ENCODE measurements at regions not wholly inside any gene's neighbourhood (a gene's known extent, or its start where the extent isn't known, plus 50 kb on each side); places are given as distances from the start of the nearest gene placed in this dataset.

- peaks cover 18 to 39% (median 31%) of the 10 kb centered on the region in 10 experiments for H3K4me1 ChIP-seq
- H3K9ac ChIP-seq: peak overlapping the region in 9 of 11 experiments; percentile 2 to 74 (median 54); a peak in 6 of 22 replicates
- no peak overlapping the region for H3K4me3 ChIP-seq
- H3K36me3 ChIP-seq: no peaks in the 10 kb centered on the region
- no peaks in the 10 kb centered on the region for H3K9me3 ChIP-seq (replicated peaks in 1 of 11)
- H3K4me2 ChIP-seq: peak overlapping the region; percentile 75 to 92 (median 90)
- H4K20me1 ChIP-seq: peaks cover 0 to 26% (median 0%) of the 10 kb centered on the region in 11 experiments; a peak in 6 of 22 replicates
- peak overlapping the region in 8 of 11 experiments; percentile 54 to 79 (median 72); a peak in 7 of 22 replicates for H3K27ac ChIP-seq
- no peak for TF ChIP-seq Cebpa-rat (IDR thresholded peaks at IDR 0.05)
- no peaks in the 10 kb centered on the region for H3K27me3 ChIP-seq
Observed at GRCh38 chr11:119479685-119480275, 56.8 kb upstream of the THY1 start.

GRCh38 chr11:119478711-119479285 lies 55.8 kb upstream of the THY1 start:
- Histone ChIP-seq H3K36me3 (no peaks in the 10 kb centered on the region), H3K4me2 (peak overlapping the region in 7 of 11 experiments; percentile 3 to 26 (median 10); a peak in 5 of 22 replicates), H3K27me3 (no peaks in the 10 kb centered on the region), H3K4me3 (no peak overlapping the region), H3K9me3 (replicated peaks in 1 of 11) (no peaks in the 10 kb centered on the region), H3K27ac (no peak overlapping the region), H3K4me1 (peaks cover 18 to 34% (median 30%) of the 10 kb centered on the region in 10 experiments), H3K9ac (no peak overlapping the region), H4K20me1 (peaks cover 0 to 24% (median 0%) of the 10 kb centered on the region in 11 experiments; a peak in 6 of 22 replicates)
- no peak for TF ChIP-seq Cebpa-rat (IDR thresholded peaks at IDR 0.05)

- no peaks in the 10 kb centered on the region for H3K36me3 ChIP-seq
- TF ChIP-seq Cebpa-rat (IDR thresholded peaks at IDR 0.05): no peak
- no peak overlapping the region for H3K9ac ChIP-seq
- H3K4me3 ChIP-seq: no peak overlapping the region
- peaks cover 25 to 41% (median 37%) of the 10 kb centered on the region in 10 experiments for H3K4me1 ChIP-seq
- no peaks in the 10 kb centered on the region for H3K9me3 ChIP-seq (replicated peaks in 1 of 11)
- no peak overlapping the region for H3K4me2 ChIP-seq
- H3K27me3 ChIP-seq: no peaks in the 10 kb centered on the region
- no peak overlapping the region for H3K27ac ChIP-seq
- H4K20me1 ChIP-seq: peaks cover 0 to 10% (median 0%) of the 10 kb centered on the region in 11 experiments; a peak in 3 of 22 replicates
Observed at GRCh38 chr11:119476666-119477331, 53.8 kb upstream of the THY1 start.

GRCh38 chr11:119476038-119476437 lies 53.1 kb upstream of the THY1 start:
- Histone ChIP-seq H4K20me1 (peaks cover 0 to 9% (median 0%) of the 10 kb centered on the region in 11 experiments; a peak in 3 of 22 replicates), H3K36me3 (no peaks in the 10 kb centered on the region), H3K9me3 (replicated peaks in 1 of 11) (no peaks in the 10 kb centered on the region), H3K4me3 (no peak overlapping the region), H3K27me3 (no peaks in the 10 kb centered on the region), H3K9ac (no peak overlapping the region), H3K4me1 (peaks cover 18 to 35% (median 33%) of the 10 kb centered on the region in 10 experiments), H3K27ac (no peak overlapping the region), H3K4me2 (no peak overlapping the region)
- TF ChIP-seq Cebpa-rat (IDR thresholded peaks at IDR 0.05): no peak

- 0 out of 22 replicates have a peak, but pooled peaks cover 0 to 4% (median 0%) of the 10 kb centered on the region in 11 experiments for H3K27me3 ChIP-seq
- no peak overlapping the region for H3K9ac ChIP-seq
- no peak for TF ChIP-seq Cebpa-rat (IDR thresholded peaks at IDR 0.05)
- no peaks in the 10 kb centered on the region for H3K9me3 ChIP-seq (replicated peaks in 1 of 11)
- no peaks in the 10 kb centered on the region for H3K36me3 ChIP-seq
- H3K4me1 ChIP-seq: peaks cover 7 to 31% (median 24%) of the 10 kb centered on the region in 10 experiments
- no peak overlapping the region for H3K4me2 ChIP-seq
- no peak overlapping the region for H3K4me3 ChIP-seq
- H3K27ac ChIP-seq: no peak overlapping the region
- H4K20me1 ChIP-seq: no peaks in the 10 kb centered on the region
Observed at GRCh38 chr11:119474682-119475596, 52.0 kb upstream of the THY1 start.

GRCh38 chr11:119473901-119474681 lies 51.1 kb upstream of the THY1 start:
- no peaks in the 10 kb centered on the region for H3K36me3 ChIP-seq
- TF ChIP-seq Cebpa-rat (IDR thresholded peaks at IDR 0.05): no peak

GRCh38 chr11:119473226-119473625 lies 50.3 kb upstream of the THY1 start:
- no peak for TF ChIP-seq Cebpa-rat (IDR thresholded peaks at IDR 0.05)
- peaks cover 5 to 20% (median 15%) of the 10 kb centered on the region in 10 experiments; a peak in 15 of 20 replicates for H3K4me1 ChIP-seq
- H3K4me3 ChIP-seq: no peak overlapping the region
- no peak overlapping the region for H3K27ac ChIP-seq
- no peaks in the 10 kb centered on the region for H4K20me1 ChIP-seq
- no peaks in the 10 kb centered on the region for H3K36me3 ChIP-seq
- H3K4me2 ChIP-seq: peak overlapping the region in 7 of 11 experiments; percentile 13 to 36 (median 24); a peak in 9 of 22 replicates
- H3K9ac ChIP-seq: no peak overlapping the region
- H3K27me3 ChIP-seq: 0 out of 22 replicates have a peak, but pooled peaks cover 0 to 4% (median 0%) of the 10 kb centered on the region in 11 experiments
- peaks cover 0 to 3% (median under 1%) of the 10 kb centered on the region in 11 experiments; a peak in 3 of 22 replicates for H3K9me3 ChIP-seq (replicated peaks in 1 of 11)

More at GRCh38 chr11:119473901-119474681, 51.1 kb upstream of the THY1 start:
- H3K4me3 ChIP-seq: no peak overlapping the region
- H4K20me1 ChIP-seq: no peaks in the 10 kb centered on the region
- 0 out of 22 replicates have a peak, but pooled peaks cover 0 to 4% (median 0%) of the 10 kb centered on the region in 11 experiments for H3K27me3 ChIP-seq
- no peak overlapping the region for H3K9ac ChIP-seq
- no peak overlapping the region for H3K27ac ChIP-seq
- H3K4me2 ChIP-seq: no peak overlapping the region
- peaks cover 5 to 25% (median 19%) of the 10 kb centered on the region in 10 experiments; a peak in 17 of 20 replicates for H3K4me1 ChIP-seq
- H3K9me3 ChIP-seq (replicated peaks in 1 of 11): no peaks in the 10 kb centered on the region

- Histone ChIP-seq H4K20me1 (no peaks in the 10 kb centered on the region), H3K27me3 (0 out of 22 replicates have a peak, but pooled peaks cover 0 to 4% (median 0%) of the 10 kb centered on the region in 11 experiments), H3K4me2 (peak overlapping the region in 7 of 11 experiments; percentile 13 to 36 (median 24); a peak in 9 of 22 replicates), H3K4me3 (no peak overlapping the region), H3K36me3 (no peaks in the 10 kb centered on the region), H3K9me3 (replicated peaks in 1 of 11) (peaks cover 0 to 7% (median 4%) of the 10 kb centered on the region in 11 experiments; a peak in 9 of 22 replicates), H3K9ac (0 out of 22 replicates have a peak overlapping the region, but pooled peaks of 1 of the 11 experiments have one; percentile 4), H3K27ac (no peak overlapping the region), H3K4me1 (peaks cover 5 to 20% (median 15%) of the 10 kb centered on the region in 10 experiments; a peak in 15 of 20 replicates)
- no peak for TF ChIP-seq Cebpa-rat (IDR thresholded peaks at IDR 0.05)
Observed at GRCh38 chr11:119472856-119473222, 49.9 kb upstream of the THY1 start.

Measured in BLaER1 treated with 17β-estradiol and CSF1 and Interleukin-3, amounts not matched to agents 10 nM and 100 nM (cell line).